GM18499 (cell line): ENCODE measurements at regions not wholly inside any gene's neighbourhood (a gene's known extent, or its start where the extent isn't known, plus 50 kb on each side); places are given as distances from the start of the nearest gene placed in this dataset.

Experiments
- ATAC-seq: cut with Tn5 transposase; IDR thresholded peaks from one replicate; pipeline ENCODE4 v1.9.1; 2021; ENCODE audit warnings: moderate number of reproducible peaks; ENCODE audit not compliant: insufficient read depth, unreplicated experiment

DNA sequence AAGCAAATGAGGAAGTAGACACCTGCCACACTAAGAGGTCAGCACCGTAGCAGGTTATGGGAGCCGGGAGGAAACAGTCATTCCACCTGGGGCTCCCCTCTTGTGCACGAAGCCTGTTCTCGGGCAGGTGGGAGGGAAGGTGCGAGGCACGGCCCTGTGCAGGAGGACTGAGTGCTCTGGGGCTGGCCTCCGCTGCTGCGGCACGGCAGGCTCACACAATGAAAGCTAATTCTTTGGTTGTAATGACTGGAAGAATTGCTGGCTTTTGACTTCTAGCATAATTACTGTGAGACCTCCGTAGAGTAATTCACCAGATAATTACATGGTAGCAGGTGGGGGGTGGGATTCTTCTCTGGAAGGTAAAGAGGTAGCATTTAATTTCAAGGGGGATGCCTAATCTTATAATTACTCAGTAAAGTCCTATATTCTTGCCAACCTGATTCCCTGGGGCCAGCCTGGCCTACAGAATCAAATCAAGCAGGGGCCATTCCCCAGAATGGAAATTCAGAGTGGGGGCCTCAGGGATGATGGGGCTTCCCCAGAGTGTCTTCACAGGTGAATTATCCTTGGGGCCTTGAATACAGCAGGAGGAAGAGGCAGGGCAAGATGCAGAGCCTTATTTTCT lies 129.1 kb downstream of the TPRA1 start:
- ATAC-seq = no peak

GRCh38 chr3:127459891-127460290 lies 130.6 kb downstream of the TPRA1 start:
- ATAC-seq = no peak

DNA sequence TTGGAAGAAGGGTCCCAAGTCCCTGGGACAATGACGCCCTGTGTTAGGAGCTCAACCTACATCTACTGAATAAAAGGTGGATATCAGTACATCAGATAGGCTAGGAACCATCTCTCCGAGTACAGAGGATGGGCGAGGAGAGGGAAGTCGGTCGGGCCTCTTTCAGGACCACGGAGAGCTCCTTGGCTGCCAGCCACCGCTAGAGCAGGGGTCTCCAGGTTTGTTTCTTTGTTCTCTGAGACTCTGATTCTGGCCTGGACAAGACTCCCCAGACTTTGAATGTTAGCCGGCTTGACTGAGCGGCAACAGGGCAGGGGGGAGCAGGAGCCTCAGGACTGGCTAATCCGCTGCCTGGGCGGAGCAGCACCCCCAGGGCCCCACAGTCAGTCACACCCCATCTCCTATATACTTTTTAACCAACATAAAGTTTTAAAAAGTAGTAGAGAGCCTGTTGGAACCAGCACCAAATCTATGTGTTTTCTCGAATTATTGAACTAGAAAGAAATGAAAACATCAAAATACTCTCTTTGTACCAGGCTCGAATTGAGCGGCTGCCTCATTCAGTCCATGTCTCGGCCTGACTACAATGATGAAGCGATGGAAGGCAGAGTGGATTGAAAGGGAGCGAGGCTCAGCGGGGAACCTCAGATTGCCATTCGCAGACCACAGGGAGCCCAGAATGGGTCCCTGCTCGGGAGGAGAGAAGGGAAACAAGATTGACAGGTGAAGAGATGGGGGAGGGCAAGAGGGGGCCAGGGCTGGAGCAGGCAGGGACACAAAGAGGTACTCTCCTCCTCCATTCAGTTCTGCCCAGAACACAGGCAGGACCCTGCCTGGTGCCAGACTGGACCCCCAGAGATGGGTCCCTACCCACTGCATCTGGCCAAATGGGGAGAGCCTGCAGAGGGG lies 131.6 kb downstream of the TPRA1 start:
- ATAC-seq = no peak

GRCh38 chr3:127457546-127458145 lies 132.9 kb downstream of the TPRA1 start:
- no peak for ATAC-seq

DNA sequence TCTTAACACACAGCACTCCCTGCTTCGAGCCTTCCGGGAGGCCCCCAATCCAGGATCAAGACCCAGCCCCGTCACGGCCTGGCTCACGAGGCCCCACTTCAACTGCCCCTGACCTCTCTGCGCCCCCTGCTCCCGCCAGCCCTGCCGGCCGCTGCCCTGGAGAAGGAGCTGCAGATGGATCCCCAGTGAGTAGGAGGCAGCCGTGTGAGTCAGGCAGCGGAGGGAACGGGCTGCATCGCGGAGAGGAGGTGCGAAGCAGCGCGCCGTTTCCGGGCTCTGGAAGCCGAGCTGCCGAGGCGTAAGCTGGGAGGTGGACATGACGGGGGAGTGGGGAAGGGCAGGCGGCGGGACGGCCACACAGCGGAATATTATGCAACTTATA lies 133.4 kb downstream of the TPRA1 start:
- ATAC-seq = no peak

- no peak for ATAC-seq
These were observed 134.0 kb downstream of the TPRA1 start for GRCh38 chr3:127456471-127457093.

DNA sequence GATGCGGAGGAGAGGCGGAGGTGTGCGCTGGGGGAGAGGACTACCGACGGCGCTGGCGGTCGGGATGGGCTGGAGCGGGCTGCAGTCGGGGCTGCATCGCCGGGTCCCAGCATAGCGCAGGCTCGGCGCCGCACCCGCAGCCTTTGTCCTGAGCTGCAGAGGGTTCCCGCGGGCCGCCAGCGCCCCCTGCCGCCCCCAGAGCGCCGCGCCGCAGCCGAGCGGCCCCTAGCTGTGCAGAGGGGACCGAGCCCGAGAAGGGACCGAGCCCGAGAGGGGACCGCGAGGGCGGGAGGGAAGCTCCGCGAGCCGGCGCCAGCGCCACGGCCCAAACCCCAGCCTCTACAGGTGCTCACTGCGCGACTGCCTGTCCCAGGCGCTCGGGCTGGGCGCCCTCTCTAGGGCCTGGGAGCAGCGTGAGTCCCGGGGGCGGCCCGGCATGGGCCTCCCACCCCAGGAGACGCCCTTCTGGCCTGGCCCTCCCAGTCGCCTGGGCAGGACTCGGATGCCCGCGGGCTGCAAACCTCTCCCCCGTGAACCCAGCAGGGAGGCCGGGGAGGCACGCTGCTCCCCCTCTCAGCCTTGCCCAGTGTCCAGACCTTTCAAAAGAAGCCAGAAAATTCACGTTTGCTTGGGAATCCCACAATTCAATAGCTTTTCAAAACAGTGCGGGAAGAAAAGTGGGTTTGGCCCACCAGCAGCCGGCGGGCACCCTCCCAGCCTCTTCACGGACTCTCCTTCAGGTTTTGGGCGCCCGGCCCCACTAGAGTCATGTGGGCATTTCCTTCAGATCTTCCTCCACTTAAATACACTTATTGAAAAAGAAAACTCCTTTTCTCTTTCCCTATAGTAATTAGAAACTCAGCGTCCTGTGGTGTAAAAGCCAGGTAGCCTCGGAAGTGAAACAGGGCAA lies 134.7 kb downstream of the TPRA1 start:
- no peak for ATAC-seq

GRCh38 chr3:127454968-127455367 lies 135.6 kb downstream of the TPRA1 start:
- ATAC-seq = no peak

GRCh38 chr3:127454051-127454450 lies 136.5 kb downstream of the TPRA1 start:
- ATAC-seq = no peak

DNA sequence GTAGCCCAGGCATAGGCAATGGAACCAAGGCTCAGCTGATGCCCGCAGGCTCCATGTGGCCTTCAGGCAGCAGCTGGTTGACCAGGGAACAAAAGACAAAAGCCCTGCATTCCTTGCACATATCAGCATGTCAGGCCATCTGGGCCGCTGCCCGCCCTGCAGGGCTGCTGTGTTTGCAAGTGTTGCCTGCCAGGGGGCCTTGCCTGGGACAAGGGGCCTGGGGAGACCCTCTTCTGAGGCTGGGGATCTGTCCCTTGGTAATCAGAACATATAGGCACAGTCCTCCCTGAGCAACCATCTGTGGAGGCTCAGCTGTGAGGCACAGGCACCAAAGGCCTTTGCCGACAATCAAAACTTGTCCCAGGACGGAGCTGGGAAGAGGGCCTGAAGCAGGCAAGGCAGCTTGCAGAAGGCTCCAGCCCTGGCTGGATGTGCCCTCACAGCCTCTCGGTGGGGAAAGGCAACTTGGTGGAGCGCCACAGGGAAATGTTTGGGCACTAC lies 138.2 kb downstream of the TPRA1 start:
- ATAC-seq = no peak

DNA sequence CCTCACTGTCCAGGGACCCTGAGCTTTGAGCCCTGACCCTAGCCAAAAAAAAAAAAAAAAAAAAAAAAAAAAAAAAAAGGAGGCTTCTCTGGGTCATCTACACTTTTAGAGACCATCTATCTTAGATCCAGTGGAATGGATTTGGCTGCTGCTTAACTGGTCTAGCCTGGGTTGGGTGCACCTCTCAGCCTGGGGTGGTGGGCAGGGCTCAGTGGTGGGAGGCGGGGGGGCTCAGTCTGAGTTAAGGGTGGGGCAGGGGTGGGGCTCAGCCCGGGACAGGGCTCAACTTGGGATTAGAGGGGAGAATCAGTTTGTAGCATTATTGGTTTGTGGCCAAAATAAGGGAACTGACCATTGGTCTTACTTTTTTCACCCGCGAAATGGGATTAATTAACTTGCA lies 139.2 kb downstream of the TPRA1 start:
- ATAC-seq = no peak

- ATAC-seq = no peak
These were observed 140.2 kb downstream of the TPRA1 start for GRCh38 chr3:127450331-127450730.

DNA sequence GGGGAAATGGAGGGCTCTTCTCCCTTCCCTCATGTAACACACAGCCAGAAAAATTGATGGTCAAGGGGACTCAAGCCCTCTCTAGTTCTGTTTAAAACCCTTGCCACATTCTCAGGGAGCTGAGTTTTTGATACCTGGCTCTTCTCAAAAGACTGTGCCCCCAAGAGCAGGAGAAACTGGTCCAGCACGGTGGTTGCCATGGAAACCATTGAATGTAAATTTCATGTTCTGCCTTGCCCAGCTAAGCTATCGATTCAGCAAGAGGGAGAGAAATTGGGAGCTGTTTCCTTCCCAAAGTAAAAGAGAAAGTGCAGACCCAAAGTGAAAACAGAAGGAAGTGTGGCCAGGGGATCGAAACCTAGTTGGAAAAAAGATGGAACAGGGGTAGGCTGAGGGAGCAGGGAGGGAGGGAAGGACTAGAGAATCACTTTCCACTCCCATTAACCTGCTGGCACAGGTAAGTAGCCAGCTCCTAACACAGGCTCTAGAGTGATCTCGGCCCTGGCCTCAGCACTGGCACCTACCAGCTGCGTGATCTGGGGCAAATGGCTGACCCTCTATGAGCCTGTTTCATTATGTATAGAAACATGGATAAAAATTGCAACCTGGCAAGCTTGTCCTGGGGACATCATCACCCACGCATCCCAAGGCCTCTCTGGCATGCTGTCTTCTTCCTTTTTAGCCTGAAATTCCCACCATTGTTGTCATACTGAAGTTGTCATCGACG lies 140.9 kb downstream of the TPRA1 start:
- ATAC-seq = no peak

DNA sequence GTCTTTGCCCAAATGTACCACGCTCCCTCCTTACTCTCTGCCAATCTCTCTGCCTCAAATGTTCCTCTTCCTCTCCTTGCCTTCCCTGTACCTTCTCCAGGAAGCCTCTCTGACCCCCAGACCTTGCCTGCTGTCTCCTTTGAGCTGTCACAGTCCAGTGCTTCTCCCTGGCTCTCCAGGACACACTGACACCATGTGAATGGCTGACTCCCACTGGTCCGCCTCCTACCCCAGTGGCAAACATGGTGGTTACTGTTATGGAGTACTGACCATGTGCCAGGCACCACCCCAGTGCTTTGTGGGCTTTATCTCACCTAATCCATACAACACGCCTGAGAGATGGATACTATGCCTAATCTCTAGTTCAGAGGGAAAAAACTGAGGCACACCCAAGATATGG lies 141.9 kb downstream of the TPRA1 start:
- no peak for ATAC-seq

DNA sequence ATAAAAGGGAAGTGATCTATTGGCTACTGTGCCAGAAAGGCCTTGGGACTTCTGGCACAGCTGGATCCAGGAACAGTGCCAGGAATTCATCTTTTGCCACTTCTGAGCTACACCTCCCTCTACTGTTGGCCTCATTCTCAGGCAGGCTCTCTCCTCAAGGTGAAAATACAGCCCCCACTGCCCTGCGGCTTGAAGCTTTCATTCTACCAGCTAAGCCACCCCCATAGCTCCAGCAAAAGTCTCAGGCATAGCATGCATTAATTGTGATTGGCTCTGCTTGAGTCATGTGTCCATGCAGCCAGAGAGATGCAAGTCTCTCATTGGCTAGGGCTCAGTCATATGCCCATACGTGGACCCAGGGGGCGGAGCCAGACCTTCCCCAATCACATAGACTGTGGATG lies 142.4 kb downstream of the TPRA1 start:
- ATAC-seq = no peak

DNA sequence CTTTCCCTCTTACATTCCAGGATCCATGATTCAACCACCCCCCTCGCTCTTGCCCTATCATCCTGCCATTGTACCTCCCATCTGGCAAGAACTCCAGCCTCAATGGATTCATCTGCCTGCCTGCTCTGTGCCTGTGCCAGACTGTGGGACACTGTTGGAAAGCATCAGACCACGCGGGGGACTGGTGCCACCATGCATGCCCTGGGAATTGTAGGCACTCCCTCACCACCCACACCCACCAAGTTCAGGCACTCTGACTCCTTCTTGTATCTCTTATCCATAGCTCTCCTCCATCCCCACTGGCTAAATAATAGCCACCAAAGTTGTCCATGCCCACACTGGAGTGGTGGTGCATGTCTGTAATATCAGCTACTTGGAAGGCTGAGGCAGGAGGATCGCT lies 143.8 kb downstream of the TPRA1 start:
- no peak for ATAC-seq

DNA sequence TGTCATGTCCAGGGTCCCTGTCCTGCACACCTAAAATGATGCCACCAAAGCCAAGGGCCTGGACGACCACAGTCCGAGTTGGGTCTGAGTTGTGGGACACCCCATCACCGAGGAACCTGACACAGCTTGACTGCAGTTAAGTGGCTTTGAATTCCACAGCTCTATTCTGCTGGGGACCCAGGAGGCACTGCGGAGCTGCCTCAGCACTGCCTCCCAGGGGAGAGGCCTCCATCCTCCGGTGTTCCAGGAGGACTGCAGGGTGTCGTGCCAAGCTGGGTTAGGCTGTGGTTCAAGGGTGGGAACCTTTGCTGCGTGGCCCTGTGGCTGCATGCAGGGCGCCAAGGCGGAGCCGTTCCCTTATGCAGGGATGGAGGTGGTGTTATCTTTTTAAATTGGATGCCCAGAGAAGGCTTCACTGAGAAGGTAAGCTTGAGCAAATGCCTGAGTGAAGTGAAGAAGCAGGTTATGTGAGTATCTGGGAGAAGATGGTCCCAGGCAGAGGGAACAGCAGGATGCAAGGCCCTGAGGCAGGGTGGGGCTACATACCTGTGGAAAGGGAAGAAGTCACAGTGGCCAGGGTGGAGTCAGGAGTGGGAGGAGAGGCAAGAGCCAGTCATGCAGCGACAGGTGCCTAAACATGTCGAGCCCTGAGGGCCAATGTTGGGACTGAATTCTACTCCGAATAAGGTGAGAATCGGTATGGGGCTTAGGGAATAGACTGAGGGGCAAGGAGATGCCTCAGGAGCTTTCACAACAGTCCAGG lies 144.8 kb downstream of the TPRA1 start:
- ATAC-seq = no peak

DNA sequence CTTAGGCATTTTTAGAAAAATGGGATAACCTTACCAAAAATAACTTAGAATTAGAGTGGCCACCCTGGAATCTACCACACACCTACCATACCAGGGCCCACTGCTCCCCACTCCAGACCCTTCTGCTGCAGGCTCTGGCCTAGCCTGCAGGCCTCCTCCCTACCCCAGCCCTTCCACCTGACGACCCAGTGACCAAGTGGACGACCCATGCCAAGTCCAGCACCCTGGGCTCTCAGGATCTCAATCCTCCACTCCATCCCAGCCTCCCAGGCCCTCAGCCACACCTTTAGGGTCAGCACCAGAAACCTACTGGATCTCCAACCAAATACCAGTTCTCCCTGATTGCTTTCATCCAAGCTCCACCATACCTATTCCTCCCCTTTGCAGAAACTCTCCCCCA lies 145.8 kb downstream of the TPRA1 start:
- ATAC-seq = no peak
